Neural progenitor cell (in vitro differentiated cells): ENCODE measurements at regions not wholly inside any gene's neighbourhood (a gene's known extent, or its start where the extent isn't known, plus 50 kb on each side); places are given as distances from the start of the nearest gene placed in this dataset.

Experiments used
- DNase-seq: peaks from one replicate; pipeline ENCODE4 v3.0.0-alpha.2; 2016; ENCODE audit warnings: low spot score
- H2AFZ ChIP-seq: fragments of 200-600 bp; sonication (generic); replicated peaks from 2 replicates; pipeline ENCODE4 v1.6.1; 2016; ENCODE audit warnings: antibody characterized with exemption
- H3F3A ChIP-seq: fragments of 200-600 bp; sonication (generic); 2 replicates; pipeline ENCODE4 v1.6.1; 2016; ENCODE audit warnings: antibody characterized with exemption, low read depth
- H3K27ac ChIP-seq: fragments of 200-600 bp; sonication (generic); 2 replicates; pipeline ENCODE4 v1.5.1; 2016; ENCODE audit warnings: mild to moderate bottlenecking
- H3K27me3 ChIP-seq: fragments of 200-600 bp; sonication (generic); 2 replicates; pipeline ENCODE4 v1.6.1; 2016; ENCODE audit warnings: mild to moderate bottlenecking, moderate library complexity
- H3K36me3 ChIP-seq: fragments of 200-600 bp; sonication (generic); 2 replicates; pipeline ENCODE4 v1.5.1; 2016
- H3K4me1 ChIP-seq: fragments of 200-600 bp; sonication (generic); 2 replicates; pipeline ENCODE4 v1.6.1; 2016; ENCODE audit warnings: mixed run types
- H3K4me2 ChIP-seq: fragments of 200-600 bp; sonication (generic); 2 replicates; pipeline ENCODE4 v1.6.1; 2016
- H3K4me3 ChIP-seq: fragments of 200-600 bp; sonication (generic); 2 replicates; pipeline ENCODE4 v1.5.1; 2016
- H3K79me2 ChIP-seq: fragments of 200-600 bp; sonication (generic); 2 replicates; pipeline ENCODE4 v1.6.1; 2016; ENCODE audit warnings: low read depth
- H3K9ac ChIP-seq: fragments of 200-600 bp; sonication (generic); 2 replicates; pipeline ENCODE4 v1.6.1; 2016
- H3K9me3 ChIP-seq: fragments of 200-600 bp; sonication (generic); 2 replicates; pipeline ENCODE4 v1.5.1; 2016; ENCODE audit warnings: low read depth
- H4K20me1 ChIP-seq: fragments of 200-600 bp; sonication (generic); 2 replicates; pipeline ENCODE4 v1.6.1; 2016; ENCODE audit warnings: low read depth
- H3K27ac Mint-ChIP-seq: 3 replicates; pipeline ENCODE4 v1.8.0; 2021; ENCODE audit warnings: mixed read lengths
- H3K27me3 Mint-ChIP-seq: 2 replicates; pipeline ENCODE4 v1.8.0; 2022; ENCODE audit warnings: low read depth, mild to moderate bottlenecking, inconsistent platforms, moderate library complexity, mixed read lengths; ENCODE audit not compliant: insufficient read depth
- H3K36me3 Mint-ChIP-seq: 3 replicates; pipeline ENCODE4 v1.8.0; 2021; ENCODE audit warnings: mixed read lengths
- H3K4me1 Mint-ChIP-seq: 3 replicates; pipeline ENCODE4 v1.8.0; 2021; ENCODE audit warnings: mixed read lengths
- H3K4me3 Mint-ChIP-seq: 3 replicates; pipeline ENCODE4 v1.8.0; 2021; ENCODE audit warnings: mild to moderate bottlenecking, moderate library complexity, mixed read lengths
- H3K9me3 Mint-ChIP-seq: 3 replicates; pipeline ENCODE4 v1.8.0; 2020; ENCODE audit warnings: mixed read lengths
- CTCF ChIP-seq: fragments of 200-600 bp; sonication (generic); IDR thresholded peaks from 2 replicates; pipeline ENCODE4 v1.5.1; 2017; ENCODE audit warnings: antibody characterized with exemption, mild to moderate bottlenecking
- EZH2 ChIP-seq: fragments of 200-600 bp; sonication (generic); IDR thresholded peaks from 2 replicates; pipeline ENCODE4 v1.6.1; 2017; ENCODE audit warnings: antibody characterized with exemption, mild to moderate bottlenecking, moderate library complexity
- EZH2phosphoT487 ChIP-seq: fragments of 200-600 bp; sonication (generic); IDR thresholded peaks from 2 replicates; pipeline ENCODE4 v1.6.1; 2017; ENCODE audit warnings: antibody characterized with exemption

GRCh38 chr2:144858211-144858610, 338.3 kb upstream of the ZEB2 start:
- no peaks in the 10 kb centered on the region for H3K27me3 ChIP-seq
- H3K27ac ChIP-seq, result no peak overlapping the region
- Mint-ChIP-seq H3K4me3 (no peak overlapping the region), H3K9me3 (no peaks in the 10 kb centered on the region), H3K36me3 (no peaks in the 10 kb centered on the region), H3K27me3 (no peaks in the 10 kb centered on the region), H3K27ac (no peak overlapping the region), H3K4me1 (peaks cover 10% of the 10 kb centered on the region)
- no peaks in the 10 kb centered on the region for H4K20me1 ChIP-seq
- TF ChIP-seq EZH2 (no peak), EZH2phosphoT487 (no peak), CTCF (no peak)
- H3F3A ChIP-seq, result no peaks in the 10 kb centered on the region
- no peaks in the 10 kb centered on the region for H3K9me3 ChIP-seq
- H3K36me3 ChIP-seq, result no peaks in the 10 kb centered on the region
- no peak overlapping the region for H3K4me3 ChIP-seq
- DNase-seq, result peak; percentile 20
- peak overlapping the region; percentile 40 for H2AFZ ChIP-seq
- H3K4me2 ChIP-seq, result no peak overlapping the region
- no peaks in the 10 kb centered on the region for H3K4me1 ChIP-seq
- no peak overlapping the region for H3K9ac ChIP-seq
- H3K79me2 ChIP-seq, result no peaks in the 10 kb centered on the region

GRCh38 chr2:144854596-144854995, 334.7 kb upstream of the ZEB2 start:
- H3F3A ChIP-seq, result no peaks in the 10 kb centered on the region
- no peaks in the 10 kb centered on the region for H4K20me1 ChIP-seq
- no peak for DNase-seq
- no peak overlapping the region for H3K4me2 ChIP-seq
- no peak overlapping the region for H3K27ac ChIP-seq
- Mint-ChIP-seq H3K36me3 (no peaks in the 10 kb centered on the region), H3K4me3 (no peak overlapping the region), H3K9me3 (no peaks in the 10 kb centered on the region), H3K27ac (no peak overlapping the region), H3K27me3 (no peaks in the 10 kb centered on the region), H3K4me1 (peaks cover 20% of the 10 kb centered on the region)
- TF ChIP-seq EZH2phosphoT487 (no peak), EZH2 (no peak), CTCF (no peak)
- peaks cover 7% of the 10 kb centered on the region for H3K4me1 ChIP-seq
- no peaks in the 10 kb centered on the region for H3K27me3 ChIP-seq
- H3K79me2 ChIP-seq, result no peaks in the 10 kb centered on the region
- H3K36me3 ChIP-seq, result no peaks in the 10 kb centered on the region
- no peak overlapping the region for H3K4me3 ChIP-seq
- H2AFZ ChIP-seq, result no peak overlapping the region
- no peak overlapping the region for H3K9ac ChIP-seq
- H3K9me3 ChIP-seq, result no peaks in the 10 kb centered on the region

- H4K20me1 ChIP-seq, result no peaks in the 10 kb centered on the region
- no peaks in the 10 kb centered on the region for H3K79me2 ChIP-seq
- H3K9ac ChIP-seq, result no peak overlapping the region
- H3K4me3 Mint-ChIP-seq, result no peak overlapping the region
- no peaks in the 10 kb centered on the region for H3K27me3 Mint-ChIP-seq
- DNase-seq, result no peak
- H3K36me3 Mint-ChIP-seq, result no peaks in the 10 kb centered on the region
- H3K4me1 Mint-ChIP-seq, result peaks cover 10% of the 10 kb centered on the region
- H3K27me3 ChIP-seq, result no peaks in the 10 kb centered on the region
- H3K4me3 ChIP-seq, result no peak overlapping the region
- H3K9me3 ChIP-seq, result no peaks in the 10 kb centered on the region
- TF ChIP-seq EZH2phosphoT487, result no peak
- TF ChIP-seq EZH2, result no peak
- TF ChIP-seq CTCF, result no peak
- no peak overlapping the region for H3K27ac ChIP-seq
- peaks cover 7% of the 10 kb centered on the region for H3K4me1 ChIP-seq
- H2AFZ ChIP-seq, result no peak overlapping the region
- no peak overlapping the region for H3K27ac Mint-ChIP-seq
- H3K9me3 Mint-ChIP-seq, result no peaks in the 10 kb centered on the region
- no peak overlapping the region for H3K4me2 ChIP-seq
- H3F3A ChIP-seq, result no peaks in the 10 kb centered on the region
- H3K36me3 ChIP-seq, result no peaks in the 10 kb centered on the region
Observed at GRCh38 chr2:144849612-144850011, 329.7 kb upstream of the ZEB2 start.

- DNase-seq, result no peak
- Histone ChIP-seq H3K9ac (no peak overlapping the region), H3K27me3 (no peaks in the 10 kb centered on the region), H3K4me2 (no peak overlapping the region), H4K20me1 (no peaks in the 10 kb centered on the region), H3K4me1 (peaks cover 7% of the 10 kb centered on the region), H3K4me3 (no peak overlapping the region), H2AFZ (no peak overlapping the region), H3K36me3 (no peaks in the 10 kb centered on the region), H3K9me3 (no peaks in the 10 kb centered on the region), H3K79me2 (no peaks in the 10 kb centered on the region), H3F3A (no peaks in the 10 kb centered on the region), H3K27ac (no peak overlapping the region)
- Mint-ChIP-seq H3K36me3 (no peaks in the 10 kb centered on the region), H3K4me3 (no peak overlapping the region), H3K27me3 (no peaks in the 10 kb centered on the region), H3K27ac (no peak overlapping the region), H3K4me1 (peaks cover 10% of the 10 kb centered on the region), H3K9me3 (no peaks in the 10 kb centered on the region)
- TF ChIP-seq CTCF (no peak), EZH2 (no peak), EZH2phosphoT487 (no peak)
Observed at GRCh38 chr2:144848423-144848822, 328.5 kb upstream of the ZEB2 start.
